GM23338 (cell line): ENCODE measurements at regions not wholly inside any gene's neighbourhood (a gene's known extent, or its start where the extent isn't known, plus 50 kb on each side); places are given as distances from the start of the nearest gene placed in this dataset.

Experiments used
- ATAC-seq: fragments of 200-7000 bp; cut with Tn5 transposase; 3 replicates; pipeline ENCODE4 v1.9.1; 2020
- DNase-seq: peaks from one replicate; pipeline ENCODE4 v3.0.0-alpha.2; 2015; ENCODE audit warnings: low spot score
- H2AFZ ChIP-seq: fragments of 200-600 bp; sonication (generic); 2 replicates; pipeline ENCODE4 v1.8.0; 2016; ENCODE audit warnings: antibody characterized with exemption, mild to moderate bottlenecking, moderate library complexity
- H3F3A ChIP-seq: fragments of 200-600 bp; sonication (generic); replicated peaks from 2 replicates; pipeline ENCODE4 v1.8.0; 2017; ENCODE audit warnings: antibody characterized with exemption, mixed run types, low read depth
- H3K27ac ChIP-seq: fragments of 200-600 bp; sonication (generic); 2 replicates; pipeline ENCODE4 v1.6.1; 2016; ENCODE audit warnings: low read depth
- H3K27me3 ChIP-seq: fragments of 200-600 bp; sonication (generic); 2 replicates; pipeline ENCODE4 v1.8.0; 2016; ENCODE audit warnings: mild to moderate bottlenecking, mixed run types, moderate library complexity; ENCODE audit not compliant: insufficient read depth
- H3K36me3 ChIP-seq: fragments of 200-600 bp; sonication (generic); 2 replicates; pipeline ENCODE4 v1.8.0; 2016; ENCODE audit warnings: mild to moderate bottlenecking; ENCODE audit not compliant: insufficient read depth
- H3K4me1 ChIP-seq: fragments of 200-600 bp; sonication (generic); 2 replicates; pipeline ENCODE4 v1.8.0; 2016; ENCODE audit warnings: mild to moderate bottlenecking, moderate library complexity; ENCODE audit not compliant: insufficient read depth
- H3K4me2 ChIP-seq: fragments of 200-600 bp; sonication (generic); 2 replicates; pipeline ENCODE4 v1.7.1; 2017; ENCODE audit warnings: mixed run types
- H3K4me3 ChIP-seq: fragments of 200-600 bp; sonication (generic); 2 replicates; pipeline ENCODE4 v1.6.1; 2016; ENCODE audit warnings: mixed run types
- H3K79me2 ChIP-seq: fragments of 200-600 bp; sonication (generic); replicated peaks from 2 replicates; pipeline ENCODE4 v1.8.0; 2017; ENCODE audit warnings: mild to moderate bottlenecking; ENCODE audit not compliant: insufficient read depth
- H3K9me2 ChIP-seq: fragments of 200-600 bp; sonication (generic); 2 replicates; pipeline ENCODE4 v1.8.0; 2017; ENCODE audit not compliant: insufficient read depth
- H4K20me1 ChIP-seq: fragments of 200-600 bp; sonication (generic); replicated peaks from 2 replicates; pipeline ENCODE4 v1.8.0; 2017; ENCODE audit warnings: mild to moderate bottlenecking; ENCODE audit not compliant: insufficient read depth
- H3K27ac Mint-ChIP-seq: 2 replicates; pipeline ENCODE4 v1.8.0; 2020; ENCODE audit warnings: inconsistent platforms, mild to moderate bottlenecking, moderate library complexity, mixed read lengths
- H3K27me3 Mint-ChIP-seq: 3 replicates; pipeline ENCODE4 v1.8.0; 2022; ENCODE audit warnings: low read depth, mild to moderate bottlenecking, moderate library complexity, mixed read lengths, inconsistent platforms; ENCODE audit not compliant: insufficient read depth, poor library complexity
- H3K36me3 Mint-ChIP-seq: 3 replicates; pipeline ENCODE4 v1.8.0; 2021; ENCODE audit warnings: low read depth, mild to moderate bottlenecking, inconsistent platforms, moderate library complexity, mixed read lengths
- H3K4me1 Mint-ChIP-seq: 3 replicates; pipeline ENCODE4 v1.8.0; 2020; ENCODE audit warnings: mild to moderate bottlenecking, inconsistent platforms, mixed read lengths
- H3K4me3 Mint-ChIP-seq: 3 replicates; pipeline ENCODE4 v1.8.0; 2021; ENCODE audit warnings: moderate library complexity, mild to moderate bottlenecking, inconsistent platforms, mixed read lengths
- H3K9me3 Mint-ChIP-seq: 3 replicates; pipeline ENCODE4 v1.8.0; 2020; ENCODE audit warnings: moderate library complexity, mild to moderate bottlenecking, inconsistent platforms, mixed read lengths
- CREB1 ChIP-seq: fragments of 250-450 bp; sonication (Bioruptor Pico); IDR thresholded peaks from 2 replicates; pipeline ENCODE4 v1.5.0; 2020; ENCODE audit warnings: low read depth, mild to moderate bottlenecking, moderate library complexity
- CTCF ChIP-seq, 2 experiments: fragments of 200-600 bp in 1 of 2; sonication (generic) in 1 of 2; conservative IDR thresholded peaks; 2 replicates each; pipeline versions ENCODE4 v1.5.1 to v1.6.1; 2016 to 2017; ENCODE audit warnings: antibody characterized with exemption in 2 of 2, low read depth in 2 of 2, mild to moderate bottlenecking in 2 of 2, moderate library complexity in 1 of 2
- ETS1 ChIP-seq: IDR thresholded peaks from 2 replicates; pipeline ENCODE4 v1.6.1; 2016; ENCODE audit warnings: antibody characterized with exemption
- EZH2 ChIP-seq: fragments of 200-600 bp; sonication (generic); IDR thresholded peaks from one replicate; pipeline ENCODE4 v1.8.0; 2017; ENCODE audit warnings: antibody characterized with exemption, mild to moderate bottlenecking, low read depth; ENCODE audit not compliant: unreplicated experiment
- EZH2phosphoT487 ChIP-seq: fragments of 200-600 bp; sonication (generic); IDR thresholded peaks from one replicate; pipeline ENCODE4 v1.8.1; 2018; ENCODE audit warnings: antibody characterized with exemption; ENCODE audit not compliant: unreplicated experiment
- JUNB ChIP-seq: IDR thresholded peaks from one replicate; pipeline ENCODE4 v1.6.1; 2016; ENCODE audit warnings: antibody characterized with exemption; ENCODE audit not compliant: unreplicated experiment
- NANOG ChIP-seq: IDR thresholded peaks from 2 replicates; pipeline ENCODE4 v1.6.1; 2016; ENCODE audit warnings: antibody characterized with exemption, borderline replicate concordance
- POLR2AphosphoS5 ChIP-seq: IDR thresholded peaks from 2 replicates; pipeline ENCODE4 v1.6.1; 2016; ENCODE audit warnings: antibody characterized with exemption, low read depth
- REST ChIP-seq: IDR thresholded peaks from one replicate; pipeline ENCODE4 v1.6.1; 2018; ENCODE audit warnings: antibody characterized with exemption; ENCODE audit not compliant: unreplicated experiment
- STAT1 ChIP-seq: IDR thresholded peaks from one replicate; pipeline ENCODE4 v1.6.1; 2016; ENCODE audit warnings: antibody characterized with exemption; ENCODE audit not compliant: unreplicated experiment
- ZNF114 ChIP-seq: fragments of 250-450 bp; sonication (Bioruptor Pico); IDR thresholded peaks from 2 replicates; pipeline ENCODE4 v1.5.0; 2020; ENCODE audit warnings: mild to moderate bottlenecking, moderate library complexity
- ZNF331 ChIP-seq: fragments of 250-450 bp; sonication (Bioruptor Pico); IDR thresholded peaks from 2 replicates; pipeline ENCODE4 v1.5.0; 2020; ENCODE audit warnings: low read depth, mild to moderate bottlenecking, moderate library complexity
- ZNF462 ChIP-seq: fragments of 250-450 bp; sonication (Bioruptor Pico); IDR thresholded peaks from 2 replicates; pipeline ENCODE4 v1.5.0; 2020; ENCODE audit warnings: mild to moderate bottlenecking, moderate library complexity

- TF ChIP-seq ZNF462: no peak
- no peak for TF ChIP-seq EZH2
- no peak for TF ChIP-seq EZH2phosphoT487
- no peak for TF ChIP-seq CREB1 (CRISPR knock-in tag)
- TF ChIP-seq NANOG: no peak
- no peak for TF ChIP-seq STAT1
- TF ChIP-seq JUNB: no peak
- TF ChIP-seq ZNF331 (CRISPR knock-in tag): no peak
- no peak for TF ChIP-seq ZNF114 (CRISPR knock-in tag)
- no peak for TF ChIP-seq ETS1
- no peak for TF ChIP-seq POLR2AphosphoS5
- TF ChIP-seq REST: no peak
- TF ChIP-seq CTCF (conservative IDR thresholded peaks at IDR 0.05; ENCODE audit: low read depth in 2 of 2): no peak
- Histone ChIP-seq H3K36me3 (no peaks in the 10 kb centered on the region), H3K4me3 (no peak overlapping the region), H3K4me2 (no peak overlapping the region), H3K9me2 (no peaks in the 10 kb centered on the region), H2AFZ (no peak overlapping the region), H3K27me3 (no peaks in the 10 kb centered on the region), H3K27ac (no peak overlapping the region), H3K4me1 (no peaks in the 10 kb centered on the region), H3K79me2 (no peaks in the 10 kb centered on the region), H3F3A (no peaks in the 10 kb centered on the region), H4K20me1 (no peaks in the 10 kb centered on the region)
- ATAC-seq: no peak
- no peak for DNase-seq
- no peaks in the 10 kb centered on the region for H3K4me1 Mint-ChIP-seq
- no peaks in the 10 kb centered on the region for H3K36me3 Mint-ChIP-seq
- no peak overlapping the region for H3K27ac Mint-ChIP-seq
- H3K9me3 Mint-ChIP-seq: no peaks in the 10 kb centered on the region
- no peak overlapping the region for H3K4me3 Mint-ChIP-seq
- H3K27me3 Mint-ChIP-seq: no peaks in the 10 kb centered on the region
Measured at GRCh38 chr3:166100730-166101129, 263.5 kb upstream of the BCHE start.
